Breast epithelium (tissue), 3 donors: ENCODE measurements at regions not wholly inside any gene's neighbourhood (a gene's known extent, or its start where the extent isn't known, plus 50 kb on each side); places are given as distances from the start of the nearest gene placed in this dataset.

Experiments used
- POLR2AphosphoS5 ChIP-seq, 3 donors: sonication (generic); formaldehyde crosslinking; IDR thresholded peaks; one replicate each; pipeline ENCODE4 v1.6.1; 2017; ENCODE audit warnings: antibody characterized with exemption in 3 of 3
- TF ChIP-seq, protein P1 (sequence below), 3 donors: fragments of 450-650 bp; IDR thresholded peaks; one replicate each; pipeline ENCODE4 v1.5.1; 2016 to 2017; ENCODE audit warnings: antibody characterized with exemption in 3 of 3, mild to moderate bottlenecking in 3 of 3, moderate library complexity in 3 of 3

DNA sequence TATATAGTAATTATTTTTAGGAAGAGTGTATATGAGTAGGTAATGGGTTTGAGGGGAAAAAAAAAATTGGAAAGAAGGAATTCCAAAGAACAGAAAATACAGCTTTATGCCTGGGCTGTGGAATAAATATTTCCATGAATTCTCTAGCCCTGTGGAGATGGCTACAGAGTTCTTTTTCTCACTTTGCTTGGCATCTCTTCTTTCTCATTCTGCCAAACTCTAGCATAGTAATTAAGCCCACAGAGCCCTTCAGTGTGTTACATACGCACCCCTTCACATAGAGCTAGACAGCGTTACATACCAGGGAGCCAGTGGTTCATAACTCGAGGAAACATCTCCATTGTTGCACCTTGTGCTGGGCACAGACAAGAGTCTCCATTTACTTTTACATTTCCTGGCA is 621.1 kb downstream of the CDH8 start:
- TF ChIP-seq, protein P1, sequence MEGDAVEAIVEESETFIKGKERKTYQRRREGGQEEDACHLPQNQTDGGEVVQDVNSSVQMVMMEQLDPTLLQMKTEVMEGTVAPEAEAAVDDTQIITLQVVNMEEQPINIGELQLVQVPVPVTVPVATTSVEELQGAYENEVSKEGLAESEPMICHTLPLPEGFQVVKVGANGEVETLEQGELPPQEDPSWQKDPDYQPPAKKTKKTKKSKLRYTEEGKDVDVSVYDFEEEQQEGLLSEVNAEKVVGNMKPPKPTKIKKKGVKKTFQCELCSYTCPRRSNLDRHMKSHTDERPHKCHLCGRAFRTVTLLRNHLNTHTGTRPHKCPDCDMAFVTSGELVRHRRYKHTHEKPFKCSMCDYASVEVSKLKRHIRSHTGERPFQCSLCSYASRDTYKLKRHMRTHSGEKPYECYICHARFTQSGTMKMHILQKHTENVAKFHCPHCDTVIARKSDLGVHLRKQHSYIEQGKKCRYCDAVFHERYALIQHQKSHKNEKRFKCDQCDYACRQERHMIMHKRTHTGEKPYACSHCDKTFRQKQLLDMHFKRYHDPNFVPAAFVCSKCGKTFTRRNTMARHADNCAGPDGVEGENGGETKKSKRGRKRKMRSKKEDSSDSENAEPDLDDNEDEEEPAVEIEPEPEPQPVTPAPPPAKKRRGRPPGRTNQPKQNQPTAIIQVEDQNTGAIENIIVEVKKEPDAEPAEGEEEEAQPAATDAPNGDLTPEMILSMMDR (IDR thresholded peaks at IDR 0.05) = no peak
- TF ChIP-seq POLR2AphosphoS5 (IDR thresholded peaks at IDR 0.05) = no peak
